Neural progenitor cell (in vitro differentiated cells): ENCODE measurements at regions not wholly inside any gene's neighbourhood (a gene's known extent, or its start where the extent isn't known, plus 50 kb on each side); places are given as distances from the start of the nearest gene placed in this dataset.

Experiments
- DNase-seq: peaks from one replicate; pipeline ENCODE4 v3.0.0-alpha.2; 2016; ENCODE audit warnings: low spot score
- H2AFZ ChIP-seq: fragments of 200-600 bp; sonication (generic); replicated peaks from 2 replicates; pipeline ENCODE4 v1.6.1; 2016; ENCODE audit warnings: antibody characterized with exemption
- H3F3A ChIP-seq: fragments of 200-600 bp; sonication (generic); 2 replicates; pipeline ENCODE4 v1.6.1; 2016; ENCODE audit warnings: antibody characterized with exemption, low read depth
- H3K27ac ChIP-seq: fragments of 200-600 bp; sonication (generic); 2 replicates; pipeline ENCODE4 v1.5.1; 2016; ENCODE audit warnings: mild to moderate bottlenecking
- H3K27me3 ChIP-seq: fragments of 200-600 bp; sonication (generic); 2 replicates; pipeline ENCODE4 v1.6.1; 2016; ENCODE audit warnings: mild to moderate bottlenecking, moderate library complexity
- H3K36me3 ChIP-seq: fragments of 200-600 bp; sonication (generic); 2 replicates; pipeline ENCODE4 v1.5.1; 2016
- H3K4me1 ChIP-seq: fragments of 200-600 bp; sonication (generic); 2 replicates; pipeline ENCODE4 v1.6.1; 2016; ENCODE audit warnings: mixed run types
- H3K4me2 ChIP-seq: fragments of 200-600 bp; sonication (generic); 2 replicates; pipeline ENCODE4 v1.6.1; 2016
- H3K4me3 ChIP-seq: fragments of 200-600 bp; sonication (generic); 2 replicates; pipeline ENCODE4 v1.5.1; 2016
- H3K79me2 ChIP-seq: fragments of 200-600 bp; sonication (generic); 2 replicates; pipeline ENCODE4 v1.6.1; 2016; ENCODE audit warnings: low read depth
- H3K9ac ChIP-seq: fragments of 200-600 bp; sonication (generic); 2 replicates; pipeline ENCODE4 v1.6.1; 2016
- H3K9me3 ChIP-seq: fragments of 200-600 bp; sonication (generic); 2 replicates; pipeline ENCODE4 v1.5.1; 2016; ENCODE audit warnings: low read depth
- H4K20me1 ChIP-seq: fragments of 200-600 bp; sonication (generic); 2 replicates; pipeline ENCODE4 v1.6.1; 2016; ENCODE audit warnings: low read depth
- H3K27ac Mint-ChIP-seq: 3 replicates; pipeline ENCODE4 v1.8.0; 2021; ENCODE audit warnings: mixed read lengths
- H3K27me3 Mint-ChIP-seq: 2 replicates; pipeline ENCODE4 v1.8.0; 2022; ENCODE audit warnings: low read depth, mild to moderate bottlenecking, inconsistent platforms, moderate library complexity, mixed read lengths; ENCODE audit not compliant: insufficient read depth
- H3K36me3 Mint-ChIP-seq: 3 replicates; pipeline ENCODE4 v1.8.0; 2021; ENCODE audit warnings: mixed read lengths
- H3K4me1 Mint-ChIP-seq: 3 replicates; pipeline ENCODE4 v1.8.0; 2021; ENCODE audit warnings: mixed read lengths
- H3K4me3 Mint-ChIP-seq: 3 replicates; pipeline ENCODE4 v1.8.0; 2021; ENCODE audit warnings: mild to moderate bottlenecking, moderate library complexity, mixed read lengths
- H3K9me3 Mint-ChIP-seq: 3 replicates; pipeline ENCODE4 v1.8.0; 2020; ENCODE audit warnings: mixed read lengths
- CTCF ChIP-seq: fragments of 200-600 bp; sonication (generic); IDR thresholded peaks from 2 replicates; pipeline ENCODE4 v1.5.1; 2017; ENCODE audit warnings: antibody characterized with exemption, mild to moderate bottlenecking
- EZH2 ChIP-seq: fragments of 200-600 bp; sonication (generic); IDR thresholded peaks from 2 replicates; pipeline ENCODE4 v1.6.1; 2017; ENCODE audit warnings: antibody characterized with exemption, mild to moderate bottlenecking, moderate library complexity
- EZH2phosphoT487 ChIP-seq: fragments of 200-600 bp; sonication (generic); IDR thresholded peaks from 2 replicates; pipeline ENCODE4 v1.6.1; 2017; ENCODE audit warnings: antibody characterized with exemption

DNA sequence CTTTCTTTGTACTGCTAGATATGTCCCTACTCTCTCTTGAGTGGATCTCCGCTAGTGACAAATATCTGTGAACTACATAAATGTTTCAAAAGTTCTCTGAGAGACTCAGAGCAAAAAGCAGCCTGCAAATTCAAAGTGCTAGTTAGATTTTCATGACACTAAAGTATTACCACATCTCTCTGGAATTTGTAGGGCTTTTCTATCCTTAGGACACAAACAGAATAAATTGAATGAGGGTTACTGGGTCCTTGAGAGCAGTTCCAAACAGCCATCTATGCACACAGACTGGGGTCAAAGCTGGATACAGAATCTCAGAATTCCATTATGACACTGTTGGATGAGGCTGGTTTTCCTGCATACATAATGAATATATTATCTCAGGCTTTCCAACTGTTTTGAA, 953.2 kb downstream of the DIAPH3 start:
- no peak overlapping the region for H3K4me2 ChIP-seq
- H3K4me1 ChIP-seq = peaks cover 12% of the 10 kb centered on the region
- H3K36me3 ChIP-seq = no peaks in the 10 kb centered on the region
- Mint-ChIP-seq H3K27me3 (no peaks in the 10 kb centered on the region), H3K9me3 (no peaks in the 10 kb centered on the region), H3K36me3 (no peaks in the 10 kb centered on the region), H3K27ac (no peak overlapping the region), H3K4me3 (no peak overlapping the region), H3K4me1 (peaks cover 14% of the 10 kb centered on the region)
- no peaks in the 10 kb centered on the region for H3K27me3 ChIP-seq
- no peak overlapping the region for H2AFZ ChIP-seq
- no peaks in the 10 kb centered on the region for H3K79me2 ChIP-seq
- no peak overlapping the region for H3K9ac ChIP-seq
- H4K20me1 ChIP-seq = no peaks in the 10 kb centered on the region
- no peaks in the 10 kb centered on the region for H3K9me3 ChIP-seq
- no peaks in the 10 kb centered on the region for H3F3A ChIP-seq
- TF ChIP-seq EZH2 (no peak), EZH2phosphoT487 (no peak), CTCF (no peak)
- no peak overlapping the region for H3K4me3 ChIP-seq
- H3K27ac ChIP-seq = no peak overlapping the region
- no peak for DNase-seq

- Mint-ChIP-seq H3K4me3 (no peak overlapping the region), H3K4me1 (peaks cover 14% of the 10 kb centered on the region), H3K9me3 (no peaks in the 10 kb centered on the region), H3K27me3 (no peaks in the 10 kb centered on the region), H3K27ac (no peak overlapping the region), H3K36me3 (no peaks in the 10 kb centered on the region)
- Histone ChIP-seq H3K27me3 (no peaks in the 10 kb centered on the region), H3K36me3 (no peaks in the 10 kb centered on the region), H2AFZ (peak overlapping the region; percentile 50), H3K79me2 (no peaks in the 10 kb centered on the region), H3K9me3 (no peaks in the 10 kb centered on the region), H3K4me3 (no peak overlapping the region), H3K9ac (no peak overlapping the region), H3K27ac (no peak overlapping the region), H3F3A (no peaks in the 10 kb centered on the region), H4K20me1 (no peaks in the 10 kb centered on the region), H3K4me1 (peaks cover 12% of the 10 kb centered on the region), H3K4me2 (no peak overlapping the region)
- TF ChIP-seq EZH2 (no peak), CTCF (no peak), EZH2phosphoT487 (no peak)
- DNase-seq = peak; percentile 23
Observed at GRCh38 chr13:59211606-59212005, 952.1 kb downstream of the DIAPH3 start.

DNA sequence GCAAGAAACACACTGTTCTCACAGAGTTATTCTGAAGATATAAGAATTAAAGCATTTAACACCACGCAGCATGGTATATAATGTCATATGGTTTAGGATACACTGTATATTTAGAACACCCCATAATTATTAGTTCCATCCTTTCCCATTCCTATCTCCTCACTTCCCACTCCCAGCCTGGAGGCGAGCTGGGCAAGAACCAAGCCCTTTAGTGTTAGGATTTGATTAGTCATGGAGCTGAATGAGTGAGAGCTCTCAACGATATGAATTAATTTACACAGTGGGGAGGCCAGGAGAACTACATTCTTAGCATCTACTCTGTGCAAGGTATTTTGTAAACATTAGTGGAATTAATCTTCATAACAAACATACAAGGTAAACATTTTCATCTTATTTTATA, 934.3 kb downstream of the DIAPH3 start:
- Histone ChIP-seq H2AFZ (no peak overlapping the region), H3K27me3 (no peaks in the 10 kb centered on the region), H3F3A (no peaks in the 10 kb centered on the region), H3K79me2 (no peaks in the 10 kb centered on the region), H4K20me1 (no peaks in the 10 kb centered on the region), H3K4me3 (no peak overlapping the region), H3K36me3 (no peaks in the 10 kb centered on the region), H3K4me1 (no peaks in the 10 kb centered on the region), H3K27ac (no peak overlapping the region), H3K4me2 (no peak overlapping the region), H3K9ac (no peak overlapping the region), H3K9me3 (no peaks in the 10 kb centered on the region)
- Mint-ChIP-seq H3K9me3 (no peaks in the 10 kb centered on the region), H3K36me3 (no peaks in the 10 kb centered on the region), H3K27ac (no peak overlapping the region), H3K27me3 (peaks cover under 1% of the 10 kb centered on the region), H3K4me3 (no peak overlapping the region), H3K4me1 (peaks cover 19% of the 10 kb centered on the region)
- no peak for DNase-seq
- TF ChIP-seq CTCF = no peak
- TF ChIP-seq EZH2 = no peak
- no peak for TF ChIP-seq EZH2phosphoT487

- H3K27me3 Mint-ChIP-seq = no peaks in the 10 kb centered on the region
- H3K36me3 Mint-ChIP-seq = no peaks in the 10 kb centered on the region
- Histone ChIP-seq H4K20me1 (no peaks in the 10 kb centered on the region), H3K79me2 (no peaks in the 10 kb centered on the region), H2AFZ (no peak overlapping the region), H3F3A (no peaks in the 10 kb centered on the region), H3K36me3 (no peaks in the 10 kb centered on the region), H3K4me3 (no peak overlapping the region), H3K4me1 (no peaks in the 10 kb centered on the region), H3K4me2 (no peak overlapping the region), H3K9me3 (no peaks in the 10 kb centered on the region), H3K9ac (no peak overlapping the region), H3K27ac (no peak overlapping the region), H3K27me3 (no peaks in the 10 kb centered on the region)
- H3K4me3 Mint-ChIP-seq = no peak overlapping the region
- TF ChIP-seq EZH2phosphoT487 (no peak), EZH2 (no peak), CTCF (no peak)
- no peaks in the 10 kb centered on the region for H3K9me3 Mint-ChIP-seq
- DNase-seq = no peak
- no peak overlapping the region for H3K27ac Mint-ChIP-seq
- H3K4me1 Mint-ChIP-seq = peaks cover 19% of the 10 kb centered on the region
Observed at GRCh38 chr13:59229861-59230260, 933.9 kb downstream of the DIAPH3 start.
